GM18861 (cell line): ENCODE measurements at regions not wholly inside any gene's neighbourhood (a gene's known extent, or its start where the extent isn't known, plus 50 kb on each side); places are given as distances from the start of the nearest gene placed in this dataset.
"Not testable (repeated sequence)": the region's sequence is repeated elsewhere in the genome, so short reads cannot be mapped to it uniquely, and the experiment has no call there.

Source experiments
- ATAC-seq: cut with Tn5 transposase; IDR thresholded peaks from one replicate; pipeline ENCODE4 v1.9.1; 2021; ENCODE audit not compliant: unreplicated experiment

DNA sequence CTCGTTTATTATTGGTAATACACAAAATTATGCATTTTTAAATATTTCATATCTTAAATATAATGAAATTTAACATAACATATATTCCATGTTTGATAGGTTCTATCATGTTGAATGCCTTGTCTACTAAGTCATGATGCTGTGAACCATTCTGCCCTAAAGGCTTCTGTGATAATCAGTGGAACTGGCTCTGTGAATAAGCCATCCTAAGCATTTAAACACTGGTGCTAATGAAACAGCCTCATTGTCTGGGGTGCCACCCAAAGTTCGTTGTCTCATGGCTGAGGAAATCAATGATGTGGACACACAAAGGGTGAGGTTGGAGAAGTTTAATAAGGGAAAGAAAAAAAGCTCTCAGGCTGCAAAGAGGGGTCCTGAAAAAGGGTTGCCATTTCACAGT is 264.7 kb upstream of the ZRANB2 start:
- no peak for ATAC-seq

DNA sequence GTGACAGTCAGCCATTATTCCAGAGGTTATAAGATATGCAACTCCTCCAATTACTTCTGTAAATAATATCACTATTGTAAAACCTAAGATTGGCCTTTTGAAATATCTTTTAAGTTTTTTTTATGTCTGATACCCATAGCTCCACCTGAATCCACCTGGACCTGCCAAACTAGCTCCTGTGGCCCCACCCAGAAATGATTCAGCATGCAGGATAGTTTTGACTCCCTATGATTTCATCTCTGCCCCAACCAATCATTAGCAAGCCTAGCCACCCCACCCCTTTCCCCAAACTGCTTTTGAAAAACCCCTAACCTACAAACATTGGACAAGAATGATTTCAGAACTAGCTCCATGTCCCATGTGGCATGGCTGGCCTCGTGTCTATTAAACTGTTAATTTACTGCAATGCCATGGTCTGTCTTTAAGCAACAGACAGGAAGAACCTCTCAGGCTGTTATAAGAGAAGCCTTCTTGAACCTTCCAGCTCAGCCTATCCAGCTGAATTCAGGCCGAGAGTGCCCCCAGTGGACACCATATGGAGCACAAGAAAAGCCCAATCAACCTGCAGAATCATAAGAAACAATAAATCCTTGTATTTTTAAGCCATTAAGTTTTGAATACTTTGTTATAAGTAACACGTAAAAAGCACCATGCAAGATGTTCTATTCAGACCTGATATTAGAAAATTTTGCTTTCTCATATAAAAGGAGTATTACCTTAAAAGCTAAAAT is 263.0 kb upstream of the ZRANB2 start:
- ATAC-seq, result no peak

GRCh38 chr1:71339238-71339637 is 258.4 kb upstream of the ZRANB2 start:
- ATAC-seq, result no peak

DNA sequence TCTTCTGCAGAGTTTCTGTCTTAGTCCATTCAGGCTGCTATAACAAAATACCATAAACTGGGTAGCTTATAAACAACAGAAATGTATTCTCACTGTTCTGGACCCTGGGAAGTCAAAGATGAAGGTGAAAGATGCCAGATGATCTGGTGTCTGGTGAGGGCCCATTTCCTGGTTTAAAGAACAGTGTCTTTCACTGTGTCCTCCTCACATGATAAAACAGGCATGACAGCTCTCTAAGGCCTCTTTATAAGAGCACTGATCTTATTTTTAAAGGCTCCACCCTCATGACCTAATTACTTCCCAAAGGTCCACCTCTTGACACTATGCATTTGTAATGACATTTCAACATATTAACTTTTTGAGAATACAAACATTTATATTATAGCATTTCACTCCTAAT is 250.2 kb upstream of the ZRANB2 start:
- ATAC-seq, result no peak

DNA sequence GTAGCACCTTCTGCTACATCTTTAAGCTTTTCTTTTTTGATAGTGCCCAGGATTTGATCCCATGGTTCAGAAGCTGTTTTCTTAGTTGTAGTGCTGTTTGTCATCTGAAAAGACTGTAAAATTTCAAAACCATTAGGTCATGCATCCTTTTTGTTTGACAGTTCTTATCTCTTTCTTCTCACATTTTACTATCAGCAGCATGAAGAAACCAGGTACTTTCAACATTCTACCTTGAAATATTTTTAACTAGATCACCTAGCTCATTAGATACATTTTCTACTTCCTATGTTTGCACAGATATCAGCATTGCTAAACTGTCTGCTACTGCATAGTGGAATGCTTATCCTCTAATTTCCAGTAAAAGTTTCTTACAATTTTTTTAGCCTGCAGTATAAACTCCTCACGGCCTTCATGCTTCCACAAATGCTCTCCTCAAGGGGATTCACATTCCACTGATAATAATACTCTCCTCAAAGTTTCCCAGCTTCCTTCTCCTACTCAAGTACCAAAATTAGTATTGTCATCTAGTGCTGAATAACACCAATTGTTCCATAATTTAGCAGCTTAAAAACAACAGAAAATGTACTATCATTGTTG is 243.9 kb upstream of the ZRANB2 start:
- ATAC-seq, result no peak

DNA sequence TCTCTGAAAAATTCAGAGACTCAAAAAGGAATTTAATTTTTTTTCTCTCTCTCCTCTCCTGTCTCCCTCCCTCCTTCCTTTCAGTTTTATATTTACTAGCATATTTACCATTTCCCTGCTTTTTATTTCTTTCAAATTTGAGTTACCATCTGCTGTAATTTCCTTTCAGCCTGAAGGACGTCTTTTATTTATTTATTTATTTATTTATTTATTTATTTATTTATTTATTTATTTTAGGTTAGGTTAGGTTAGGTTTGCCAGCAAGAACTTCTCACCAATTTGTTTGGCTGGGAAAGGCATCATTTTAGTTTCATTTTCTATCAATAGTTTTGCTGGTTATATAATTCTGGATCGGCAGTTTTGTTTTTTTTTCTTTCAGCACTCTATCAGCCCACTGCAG is 231.7 kb upstream of the ZRANB2 start:
- no peak for ATAC-seq

- no peak for ATAC-seq
Measured at GRCh38 chr1:71311376-71311775, 230.5 kb upstream of the ZRANB2 start.

DNA sequence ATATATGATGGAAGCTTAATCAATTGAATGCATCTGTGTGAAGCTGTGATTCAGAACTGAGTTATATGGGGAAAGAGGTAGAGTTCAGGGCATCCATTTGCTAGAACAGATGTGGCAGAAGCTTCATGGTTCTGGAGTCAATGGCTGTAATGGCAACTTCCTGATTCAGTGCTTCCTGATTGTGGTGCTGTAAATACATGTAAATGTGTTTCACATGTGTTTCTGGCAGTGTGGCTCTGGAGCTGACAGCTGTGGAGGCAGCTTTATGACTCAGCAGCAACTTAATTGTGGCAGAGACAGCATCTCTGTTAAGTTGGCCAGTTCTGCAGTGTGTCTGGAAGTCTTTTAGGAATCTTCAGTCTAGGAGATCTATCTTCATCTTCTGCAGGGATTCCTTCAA is 226.6 kb upstream of the ZRANB2 start:
- peak; percentile 89 for ATAC-seq

GRCh38 chr1:71304125-71304524 is 223.3 kb upstream of the ZRANB2 start:
- ATAC-seq, result no peak

DNA sequence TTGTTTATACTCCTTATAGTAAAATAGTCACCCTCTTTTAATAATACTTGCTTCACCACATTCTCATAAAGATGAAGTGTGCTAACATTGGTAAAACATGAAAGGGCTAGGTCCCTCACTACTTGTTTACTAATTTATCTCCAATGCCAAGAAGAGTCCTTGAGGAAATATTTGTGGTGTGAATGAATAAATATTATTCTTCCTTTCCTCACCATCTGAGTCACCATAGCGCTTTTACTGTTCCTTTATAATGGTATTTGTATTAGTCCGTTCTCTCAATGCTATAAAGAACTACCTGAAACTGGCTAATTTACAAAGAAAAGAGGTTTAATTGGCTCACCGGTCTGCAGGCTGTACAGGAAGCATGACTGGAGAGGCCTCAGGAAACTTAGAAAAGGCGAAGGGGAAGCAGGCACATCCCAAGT is 222.8 kb upstream of the ZRANB2 start:
- ATAC-seq, result no peak

DNA sequence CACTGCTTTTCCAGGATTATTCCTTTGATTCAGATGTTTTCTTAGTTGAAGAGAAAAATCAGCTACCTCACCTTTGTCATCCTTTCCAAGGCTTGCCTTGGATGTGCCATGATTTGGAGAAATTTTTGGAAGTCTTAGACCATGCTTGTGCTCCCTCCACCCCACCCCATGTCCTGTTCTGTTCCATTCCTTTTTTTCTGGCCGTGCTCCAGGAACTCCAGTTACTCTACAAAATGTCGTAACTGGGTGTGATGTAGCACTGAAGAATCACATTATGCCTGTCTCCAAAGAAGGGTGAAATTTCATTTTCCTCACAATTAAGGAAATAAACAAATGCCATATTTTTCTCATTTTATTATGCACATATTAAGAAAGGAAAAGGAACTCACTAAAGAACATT is 217.8 kb upstream of the ZRANB2 start:
- ATAC-seq, result no peak

- ATAC-seq, result no peak
Measured at GRCh38 chr1:71296551-71297134, 215.8 kb upstream of the ZRANB2 start.

- ATAC-seq, result no peak
Measured at GRCh38 chr1:71295350-71295749, 214.5 kb upstream of the ZRANB2 start.

DNA sequence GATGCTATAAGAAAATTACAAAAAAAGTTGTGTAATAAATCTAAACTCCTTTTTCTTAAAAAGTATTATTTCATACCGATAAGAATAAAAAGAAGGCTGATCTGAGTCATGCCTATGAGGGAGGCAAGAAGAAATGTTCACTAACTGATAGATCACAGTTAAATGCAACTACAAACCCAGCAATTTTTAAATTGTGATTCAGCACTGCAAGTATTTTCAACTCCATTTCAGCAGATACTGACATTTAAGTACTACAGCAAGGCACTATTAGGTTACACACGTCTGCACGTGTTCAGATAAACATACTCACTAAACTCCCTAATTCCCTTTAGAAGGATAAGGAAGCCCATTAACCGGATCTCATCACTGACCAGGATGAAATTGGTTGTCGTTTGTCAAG is 213.3 kb upstream of the ZRANB2 start:
- ATAC-seq, result no peak

- ATAC-seq, result no peak
Measured at GRCh38 chr1:71292203-71292602, 211.4 kb upstream of the ZRANB2 start.

DNA sequence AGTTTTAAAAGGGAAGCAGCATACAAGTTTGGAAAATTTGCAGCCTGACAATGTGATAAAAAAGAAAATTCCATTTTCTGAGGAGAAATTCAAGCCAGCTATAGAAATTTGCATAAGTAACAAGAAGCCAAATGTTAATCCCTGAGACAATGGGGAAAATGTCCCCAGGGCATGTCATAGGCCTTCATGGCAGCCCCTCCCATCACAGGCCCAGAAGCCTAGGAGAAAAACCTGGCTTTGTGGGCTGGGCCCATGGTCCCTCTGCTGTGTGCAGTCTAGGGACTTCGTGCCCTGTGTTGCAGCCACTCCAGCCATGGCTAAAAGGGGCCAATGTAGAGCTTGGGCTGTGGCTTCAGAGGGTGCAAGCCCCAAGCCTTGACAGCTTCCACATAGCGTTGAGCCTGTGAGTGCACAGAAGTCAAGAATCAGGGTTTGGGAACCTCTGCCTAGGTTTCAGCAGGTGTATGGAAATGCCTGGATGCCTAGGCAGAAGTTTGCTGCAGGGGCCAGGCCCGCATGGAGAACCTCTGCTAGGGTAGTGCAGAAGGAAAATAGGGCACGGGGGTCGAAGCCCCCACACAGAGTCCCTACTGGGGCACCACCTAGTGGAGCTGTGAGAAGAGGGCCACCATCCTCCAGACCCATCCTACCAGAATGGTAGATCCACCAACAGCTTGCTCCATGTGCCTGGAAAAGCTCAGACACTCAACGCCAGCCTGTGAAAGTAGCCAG is 209.8 kb upstream of the ZRANB2 start:
- ATAC-seq, result not testable (repeated sequence)

DNA sequence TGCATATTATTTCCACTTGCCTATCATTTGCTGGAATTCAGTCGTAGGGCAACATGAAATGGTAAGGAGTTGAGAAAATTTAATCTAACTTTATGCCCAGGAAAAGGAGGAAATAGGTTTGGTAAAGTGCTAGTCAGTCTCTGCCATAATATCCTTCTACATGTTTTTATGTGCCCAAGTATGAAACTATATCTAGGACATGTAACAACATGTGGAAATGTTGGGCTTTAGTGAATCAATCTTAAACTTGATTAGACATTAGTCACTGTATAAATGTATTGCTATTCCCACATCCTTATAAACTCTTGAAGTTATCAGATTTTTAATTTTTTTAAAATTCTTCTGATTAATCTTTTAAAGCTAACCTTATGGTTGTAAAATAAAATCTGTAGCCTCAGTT is 204.7 kb upstream of the ZRANB2 start:
- no peak for ATAC-seq

DNA sequence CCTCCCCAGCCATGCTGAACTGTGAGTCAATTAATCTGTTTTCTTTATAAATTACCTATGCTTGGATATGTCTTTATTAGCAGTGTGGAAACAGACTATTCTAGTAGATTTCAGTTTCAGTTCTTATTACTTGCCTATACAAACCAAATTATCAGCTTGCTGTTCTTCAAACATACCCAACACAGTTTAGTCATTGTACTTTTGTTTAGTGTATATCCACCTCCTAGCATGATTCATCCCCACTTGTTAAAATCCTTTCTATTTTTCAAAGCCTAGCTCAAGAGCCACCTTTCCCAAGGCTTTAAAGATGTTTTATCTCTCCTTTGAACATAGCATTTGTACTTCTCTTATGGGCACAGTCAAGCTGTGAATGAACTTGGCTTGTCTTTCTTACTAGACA is 195.6 kb upstream of the ZRANB2 start:
- no peak for ATAC-seq

DNA sequence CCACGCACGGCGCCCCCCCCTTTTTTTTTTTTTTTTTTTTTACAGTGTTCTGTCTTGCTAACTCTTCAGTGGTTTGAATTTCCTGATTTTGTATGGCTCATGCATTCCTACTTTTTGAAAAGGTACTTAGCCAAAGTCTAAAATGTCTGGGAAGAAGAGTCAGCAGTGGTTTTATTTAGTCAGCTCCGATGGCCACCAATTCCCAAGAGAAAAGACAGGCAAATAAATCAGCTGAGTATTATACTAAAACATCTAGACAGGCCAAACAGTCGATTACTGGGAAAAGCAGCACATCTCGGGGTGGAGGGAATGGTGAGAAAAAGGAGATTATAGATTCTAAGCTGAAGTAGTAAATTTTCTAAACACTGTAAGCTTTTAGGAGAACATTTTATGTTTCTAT is 192.5 kb upstream of the ZRANB2 start:
- no peak for ATAC-seq

GRCh38 chr1:71270394-71270915 is 189.6 kb upstream of the ZRANB2 start:
- no peak for ATAC-seq

DNA sequence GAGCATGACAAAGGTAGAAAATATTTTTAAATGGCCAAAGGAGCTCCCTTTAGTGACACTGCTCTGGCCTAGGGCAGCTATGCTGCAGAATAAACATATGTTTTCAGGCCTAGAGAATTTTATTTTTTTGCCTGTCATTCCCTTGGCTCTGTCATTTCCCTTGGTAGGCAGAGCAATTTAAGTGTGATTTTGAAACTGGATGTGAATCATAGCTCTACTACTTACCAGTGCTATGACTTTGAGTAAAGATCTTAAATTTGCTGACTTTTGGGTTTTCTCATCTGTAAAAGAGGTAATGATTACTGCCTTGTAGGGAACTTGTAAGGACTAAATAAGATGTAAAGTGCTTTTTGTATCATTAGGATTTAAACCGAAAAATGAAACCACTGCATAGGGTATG is 189.0 kb upstream of the ZRANB2 start:
- no peak for ATAC-seq

- no peak for ATAC-seq
Measured at GRCh38 chr1:71269179-71269578, 188.3 kb upstream of the ZRANB2 start.
